Osteocyte (in vitro differentiated cells): ENCODE measurements at regions not wholly inside any gene's neighbourhood (a gene's known extent, or its start where the extent isn't known, plus 50 kb on each side); places are given as distances from the start of the nearest gene placed in this dataset.
"Not testable (repeated sequence)": the region's sequence is repeated elsewhere in the genome, so short reads cannot be mapped to it uniquely, and the experiment has no call there.

Experiments used
- DNase-seq: peaks from one replicate; pipeline ENCODE4 v3.0.0; 2021; ENCODE audit warnings: mixed read lengths; ENCODE audit not compliant: unreplicated experiment; ENCODE audit errors: extremely low spot score
- H3K27ac Mint-ChIP-seq: one replicate; pipeline ENCODE4 v1.8.0; 2021; ENCODE audit warnings: mild to moderate bottlenecking, mixed read lengths; ENCODE audit not compliant: unreplicated experiment
- H3K27me3 Mint-ChIP-seq: one replicate; pipeline ENCODE4 v1.8.0; 2021; ENCODE audit warnings: mixed read lengths; ENCODE audit not compliant: unreplicated experiment
- H3K36me3 Mint-ChIP-seq: one replicate; pipeline ENCODE4 v1.8.0; 2021; ENCODE audit warnings: mixed read lengths; ENCODE audit not compliant: unreplicated experiment
- H3K4me1 Mint-ChIP-seq: one replicate; pipeline ENCODE4 v1.8.0; 2021; ENCODE audit warnings: mixed read lengths; ENCODE audit not compliant: unreplicated experiment
- H3K4me3 Mint-ChIP-seq: one replicate; pipeline ENCODE4 v1.8.0; 2021; ENCODE audit warnings: mild to moderate bottlenecking, moderate library complexity, mixed read lengths; ENCODE audit not compliant: unreplicated experiment
- H3K9me3 Mint-ChIP-seq: one replicate; pipeline ENCODE4 v1.8.0; 2021; ENCODE audit warnings: mixed read lengths; ENCODE audit not compliant: unreplicated experiment
- TF ChIP-seq, protein P1 (sequence below): fragments of 200-600 bp; sonication (generic); IDR thresholded peaks from 2 replicates; pipeline ENCODE4 v1.5.0; 2021; ENCODE audit warnings: antibody characterized with exemption, mild to moderate bottlenecking, moderate library complexity

- H3K4me3 Mint-ChIP-seq: no peak overlapping the region
- DNase-seq: no peak
These were observed 698.6 kb downstream of the LTN1 start for GRCh38 chr21:28294051-28294450.

DNA sequence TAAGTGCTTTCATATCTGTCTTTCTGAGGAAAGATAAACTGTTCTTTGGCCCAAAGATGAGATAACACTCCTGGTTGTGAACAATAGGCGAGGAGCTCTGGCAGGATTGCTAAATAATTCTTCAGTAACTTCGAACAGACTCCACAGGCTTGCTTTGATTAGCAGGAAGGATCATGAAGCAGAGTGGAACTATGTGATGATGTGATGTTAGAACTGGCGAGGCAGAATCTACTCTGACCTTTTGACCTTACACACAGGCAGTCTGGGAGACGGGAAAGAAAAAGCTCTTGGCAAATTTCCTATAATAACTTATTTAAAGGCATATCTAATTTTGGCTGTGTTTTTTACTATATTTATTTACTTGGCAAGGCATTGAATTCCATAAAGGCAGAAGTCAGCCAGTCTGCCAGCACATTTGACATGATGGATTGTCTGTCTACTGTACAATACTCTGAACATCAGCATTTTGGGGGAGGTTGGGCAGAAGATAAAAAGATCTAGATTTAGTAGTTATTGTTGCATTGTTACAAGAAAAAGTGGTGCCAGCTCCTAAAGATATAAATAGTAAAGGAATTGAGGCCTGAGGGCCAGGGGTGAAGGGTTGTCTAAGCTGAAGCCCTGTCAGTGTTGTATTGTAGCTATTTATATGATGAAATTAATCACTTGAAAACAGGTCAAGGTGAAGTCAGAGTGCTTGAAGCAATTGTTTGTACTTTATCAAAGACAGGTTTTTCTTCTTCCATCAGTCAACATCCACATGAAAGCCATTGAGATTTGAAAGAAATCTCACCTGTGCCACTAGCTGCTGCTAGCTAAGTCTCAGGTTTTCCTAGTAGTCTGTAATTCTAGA lies 708.8 kb downstream of the LTN1 start:
- no peak for DNase-seq
- Mint-ChIP-seq H3K4me1 (peaks cover 11% of the 10 kb centered on the region), H3K36me3 (no peaks in the 10 kb centered on the region), H3K27me3 (no peaks in the 10 kb centered on the region), H3K27ac (peak overlapping the region; percentile 8), H3K9me3 (peaks cover 8% of the 10 kb centered on the region), H3K4me3 (no peak overlapping the region)
- TF ChIP-seq, protein P1, sequence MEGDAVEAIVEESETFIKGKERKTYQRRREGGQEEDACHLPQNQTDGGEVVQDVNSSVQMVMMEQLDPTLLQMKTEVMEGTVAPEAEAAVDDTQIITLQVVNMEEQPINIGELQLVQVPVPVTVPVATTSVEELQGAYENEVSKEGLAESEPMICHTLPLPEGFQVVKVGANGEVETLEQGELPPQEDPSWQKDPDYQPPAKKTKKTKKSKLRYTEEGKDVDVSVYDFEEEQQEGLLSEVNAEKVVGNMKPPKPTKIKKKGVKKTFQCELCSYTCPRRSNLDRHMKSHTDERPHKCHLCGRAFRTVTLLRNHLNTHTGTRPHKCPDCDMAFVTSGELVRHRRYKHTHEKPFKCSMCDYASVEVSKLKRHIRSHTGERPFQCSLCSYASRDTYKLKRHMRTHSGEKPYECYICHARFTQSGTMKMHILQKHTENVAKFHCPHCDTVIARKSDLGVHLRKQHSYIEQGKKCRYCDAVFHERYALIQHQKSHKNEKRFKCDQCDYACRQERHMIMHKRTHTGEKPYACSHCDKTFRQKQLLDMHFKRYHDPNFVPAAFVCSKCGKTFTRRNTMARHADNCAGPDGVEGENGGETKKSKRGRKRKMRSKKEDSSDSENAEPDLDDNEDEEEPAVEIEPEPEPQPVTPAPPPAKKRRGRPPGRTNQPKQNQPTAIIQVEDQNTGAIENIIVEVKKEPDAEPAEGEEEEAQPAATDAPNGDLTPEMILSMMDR: no peak

More at GRCh38 chr21:28294051-28294450, 698.6 kb downstream of the LTN1 start:
- no peaks in the 10 kb centered on the region for H3K27me3 Mint-ChIP-seq
- H3K36me3 Mint-ChIP-seq: no peaks in the 10 kb centered on the region
- peaks cover 17% of the 10 kb centered on the region for H3K9me3 Mint-ChIP-seq
- peaks cover 18% of the 10 kb centered on the region for H3K4me1 Mint-ChIP-seq
- no peak overlapping the region for H3K27ac Mint-ChIP-seq
- TF ChIP-seq, protein P1: no peak

GRCh38 chr21:28282833-28283232 lies 709.8 kb downstream of the LTN1 start:
- Mint-ChIP-seq H3K4me1 (peaks cover 11% of the 10 kb centered on the region), H3K9me3 (peaks cover 10% of the 10 kb centered on the region), H3K27me3 (no peaks in the 10 kb centered on the region), H3K36me3 (no peaks in the 10 kb centered on the region), H3K27ac (no peak overlapping the region), H3K4me3 (no peak overlapping the region)
- TF ChIP-seq, protein P1: no peak
- no peak for DNase-seq

- not testable (repeated sequence) for H3K36me3 Mint-ChIP-seq, DNase-seq, H3K27ac Mint-ChIP-seq, H3K27me3 Mint-ChIP-seq, H3K4me3 Mint-ChIP-seq
- H3K4me1 Mint-ChIP-seq: peaks cover 11% of the 10 kb centered on the region
- H3K9me3 Mint-ChIP-seq: peaks cover 19% of the 10 kb centered on the region
These were observed 711.3 kb downstream of the LTN1 start for GRCh38 chr21:28281357-28281756.

GRCh38 chr21:28280611-28281010 lies 712.1 kb downstream of the LTN1 start:
- Mint-ChIP-seq H3K27me3 (no peaks in the 10 kb centered on the region), H3K9me3 (peaks cover 19% of the 10 kb centered on the region), H3K4me1 (peaks cover 11% of the 10 kb centered on the region), H3K36me3 (no peaks in the 10 kb centered on the region), H3K27ac (no peak overlapping the region), H3K4me3 (no peak overlapping the region)
- TF ChIP-seq, protein P1: no peak
- no peak for DNase-seq
